PC-3 (cell line): ENCODE measurements at regions not wholly inside any gene's neighbourhood (a gene's known extent, or its start where the extent isn't known, plus 50 kb on each side); places are given as distances from the start of the nearest gene placed in this dataset.

ENCODE experiments used
- CTCF ChIP-seq: fragments of 300-600 bp; sonication (generic); conservative IDR thresholded peaks from 2 replicates; pipeline ENCODE4 v1.5.1; 2017; ENCODE audit warnings: antibody characterized with exemption, low read depth, mild to moderate bottlenecking, low read length
- EZH2 ChIP-seq: fragments of 300-600 bp; sonication (generic); IDR thresholded peaks from one replicate; pipeline ENCODE4 v1.6.1; 2017; ENCODE audit warnings: antibody characterized with exemption, mild to moderate bottlenecking, low read length; ENCODE audit not compliant: unreplicated experiment

- TF ChIP-seq CTCF (no peak), EZH2 (no peak)
These were observed 152.7 kb downstream of the NFKBIZ start for GRCh38 chr3:102002056-102002455.
